ENCODE measurements at regions not wholly inside any gene's neighbourhood (a gene's known extent, or its start where the extent isn't known, plus 50 kb on each side); places are given as distances from the start of the nearest gene placed in this dataset.

- TF ChIP-seq USF2 (IDR thresholded peaks at IDR 0.05; ENCODE audit: low read length) (no peak), SP1 (IDR thresholded peaks at IDR 0.05; ENCODE audit: low read depth, low read length) (no peak)
These were observed 529.6 kb downstream of the NR4A2 start (continued) for GRCh38 chr2:155802888-155803287.

Data from H1 (cell line).